Right forelimb (tissue), 1 donor: ENCODE measurements at regions not wholly inside any gene's neighbourhood (a gene's known extent, or its start where the extent isn't known, plus 50 kb on each side); places are given as distances from the start of the nearest gene placed in this dataset.
A peak's percentile ranks its signal among the peaks of the same experiment; 100 is the strongest.
"Not testable (repeated sequence)": the region's sequence is repeated elsewhere in the genome, so short reads cannot be mapped to it uniquely, and the experiment has no call there.

Experiments used
- DNase-seq: peaks from one replicate; pipeline ENCODE4 v3.0.0-alpha.2; 2018

DNA sequence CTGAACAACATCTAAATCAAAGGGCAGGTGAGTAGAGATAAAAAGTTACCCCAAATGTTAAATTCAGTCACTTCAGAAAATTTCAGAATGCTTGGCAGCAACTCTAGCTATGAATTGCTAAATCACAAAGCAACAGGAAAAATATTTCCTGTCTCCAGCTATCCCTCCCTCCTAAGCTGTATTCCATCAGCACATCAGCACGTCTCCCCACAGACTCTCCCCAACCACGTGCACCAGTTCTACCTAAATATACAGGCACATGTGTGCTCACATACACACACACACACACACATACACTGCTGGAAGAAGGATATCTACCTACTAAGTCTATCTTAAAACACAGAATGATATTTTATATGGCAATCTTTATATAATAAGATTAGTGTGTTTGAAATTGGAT lies 177.1 kb upstream of the ARHGEF26 start:
- DNase-seq: no peak

DNA sequence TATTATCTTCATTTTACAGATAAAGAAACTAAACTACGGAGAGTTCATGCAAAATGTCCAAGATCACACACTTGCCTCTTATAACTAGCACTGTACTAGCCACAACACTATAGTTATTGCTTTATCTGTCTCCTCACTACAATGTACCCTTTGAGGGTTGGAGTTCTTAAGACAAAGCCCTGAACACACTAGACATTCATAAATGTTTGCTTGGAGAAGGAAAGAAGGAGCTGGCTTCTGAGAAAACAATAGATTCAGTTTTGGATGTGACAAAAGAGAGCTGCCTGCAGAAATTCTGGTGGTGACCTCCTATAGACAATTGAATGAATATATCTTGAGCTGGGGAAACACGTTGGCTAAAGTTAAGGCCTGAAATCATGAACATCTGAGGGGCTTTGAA lies 169.9 kb upstream of the ARHGEF26 start:
- DNase-seq: no peak

DNA sequence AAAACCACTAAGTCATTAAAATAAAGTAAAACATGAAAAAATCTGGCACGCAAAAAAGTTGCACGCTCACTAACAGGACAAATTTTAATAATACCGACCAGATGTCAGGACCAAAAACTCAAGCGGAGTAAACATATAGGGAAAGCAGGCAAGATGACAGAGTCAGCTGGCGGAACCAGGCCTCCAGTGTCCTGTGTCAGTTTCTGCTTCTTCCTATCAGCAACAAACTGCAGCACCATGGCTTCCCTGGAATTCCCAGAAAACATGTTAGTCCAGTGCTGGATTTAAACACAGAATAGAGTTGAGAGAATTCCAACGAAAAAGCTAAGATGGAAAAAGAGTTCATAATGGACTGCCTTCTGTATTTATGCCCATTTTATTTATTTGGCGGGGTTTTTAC lies 169.1 kb upstream of the ARHGEF26 start:
- DNase-seq: no peak

DNA sequence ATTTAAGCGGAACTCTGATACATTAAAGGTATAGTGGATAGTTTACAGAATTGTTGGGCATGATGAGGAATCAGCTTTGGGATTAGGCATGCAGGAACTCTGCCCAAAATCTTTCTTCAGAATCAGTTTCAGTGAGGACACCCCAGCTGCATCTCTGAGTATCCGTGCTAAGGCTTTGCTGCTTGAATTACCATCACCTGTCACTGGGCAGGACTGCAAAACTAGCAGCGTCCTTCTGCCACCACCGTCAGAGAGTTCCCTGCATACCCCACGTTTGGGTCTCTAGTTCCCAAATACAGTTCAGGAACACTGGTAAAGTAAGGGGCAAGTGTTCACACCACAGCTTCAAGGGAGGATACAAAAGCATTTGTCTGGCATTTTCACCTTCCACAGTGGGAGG lies 164.6 kb upstream of the ARHGEF26 start:
- no peak for DNase-seq

DNA sequence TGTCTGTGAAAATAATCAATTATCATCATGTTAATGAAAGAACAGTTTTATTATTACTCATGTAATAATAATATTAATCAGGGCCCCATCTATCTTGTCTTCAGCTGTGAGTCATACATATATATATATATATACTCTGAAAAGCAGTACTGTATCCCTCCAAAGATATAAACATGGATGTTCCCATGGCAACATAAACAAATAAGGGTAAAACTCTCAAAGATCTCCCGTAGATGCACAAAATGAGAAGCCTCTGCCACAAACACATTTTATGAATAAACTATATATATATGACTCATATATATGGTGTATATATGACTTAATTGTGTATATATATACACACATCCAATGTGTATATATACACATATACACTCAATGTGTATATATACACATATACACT lies 163.8 kb upstream of the ARHGEF26 start:
- DNase-seq: no peak

DNA sequence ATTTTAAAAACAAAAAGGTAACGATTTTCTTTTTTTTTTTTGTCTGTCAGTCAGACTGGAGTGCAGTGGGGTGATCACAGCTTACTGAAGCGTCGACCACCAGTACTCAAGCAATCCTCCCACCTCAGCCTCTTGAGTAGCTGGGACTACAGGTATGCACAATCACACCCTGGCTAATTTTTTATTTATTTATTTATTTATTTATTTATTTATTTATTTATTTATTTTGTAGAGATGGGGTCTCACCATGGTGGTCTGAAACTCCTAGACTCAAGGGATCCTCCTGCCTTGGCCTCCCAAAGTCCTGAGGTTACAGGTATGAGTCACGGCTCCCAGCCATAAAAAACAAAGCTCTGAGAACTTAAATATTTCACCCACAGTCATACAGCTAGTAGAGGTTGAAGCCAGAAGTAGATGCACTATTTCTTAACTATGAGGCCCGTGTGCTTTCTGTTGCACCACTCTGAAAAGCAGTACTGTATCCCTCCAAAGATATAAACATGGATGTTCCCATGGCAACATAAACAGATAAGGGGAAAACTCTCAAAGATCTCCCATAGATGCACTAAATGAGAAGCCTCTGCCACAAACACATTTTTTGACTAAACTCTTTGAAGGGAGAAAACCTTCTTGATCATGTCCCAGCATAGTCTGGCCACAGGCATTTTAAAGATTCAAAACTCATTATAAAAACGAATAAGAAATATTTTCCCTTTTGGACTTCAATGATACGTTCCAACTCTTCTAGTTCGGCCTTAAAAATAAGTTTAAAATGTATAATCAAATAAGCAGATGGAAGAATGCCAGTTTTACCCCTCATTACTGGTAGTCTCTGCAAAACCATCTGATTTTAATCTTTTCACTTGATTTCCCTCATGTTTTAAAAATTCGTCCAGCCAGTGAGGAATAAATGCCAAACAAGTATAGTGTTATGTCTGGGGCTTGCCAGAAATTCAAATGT lies 162.3 kb upstream of the ARHGEF26 start:
- no peak for DNase-seq

DNA sequence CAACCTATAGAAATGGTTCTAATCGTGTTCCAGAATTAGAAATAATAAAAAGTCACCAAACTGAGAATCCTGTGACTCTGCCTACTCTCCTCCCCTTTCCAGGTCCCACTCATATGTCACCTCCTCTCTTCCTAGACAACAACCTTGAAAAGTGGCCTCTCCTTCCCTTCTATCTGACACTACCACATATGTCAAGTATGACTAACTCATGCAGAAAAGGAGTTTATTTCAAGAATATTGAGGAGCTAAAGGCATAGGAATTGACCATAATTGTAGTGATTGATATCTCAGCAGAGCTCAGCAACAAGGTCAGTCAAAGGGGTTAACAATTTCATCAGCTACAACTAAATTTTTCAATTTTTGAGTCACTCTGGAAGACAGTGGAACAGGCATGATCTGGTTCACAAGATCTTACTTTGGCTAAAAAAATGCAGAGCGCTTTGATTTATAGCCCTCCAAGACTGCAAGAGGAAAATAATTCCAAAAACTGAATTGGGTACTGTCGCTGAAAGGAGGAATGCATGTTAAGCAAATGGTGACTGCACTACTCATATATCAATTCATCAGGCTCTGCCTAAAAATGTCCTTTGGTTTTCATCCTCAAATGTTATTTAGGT lies 160.6 kb upstream of the ARHGEF26 start:
- DNase-seq: no peak

DNA sequence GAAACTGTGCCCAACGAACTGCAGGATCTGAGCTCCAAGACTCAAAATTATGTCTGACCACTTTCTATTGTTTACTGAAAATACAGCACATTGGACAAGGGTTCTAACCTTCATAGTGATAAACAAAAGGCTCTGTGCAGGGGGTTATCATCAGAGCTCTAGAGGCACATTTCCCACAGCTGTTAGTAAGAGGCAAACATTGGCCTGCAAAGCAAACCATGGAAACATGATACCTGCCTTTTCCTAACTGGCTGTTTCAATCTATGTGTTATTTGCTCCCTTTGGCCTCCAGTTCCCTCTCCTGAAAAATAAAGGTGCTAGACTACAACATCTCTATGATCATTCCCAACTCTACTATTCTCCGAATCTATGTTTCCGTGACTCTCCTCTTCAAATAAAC lies 159.7 kb upstream of the ARHGEF26 start:
- no peak for DNase-seq

DNA sequence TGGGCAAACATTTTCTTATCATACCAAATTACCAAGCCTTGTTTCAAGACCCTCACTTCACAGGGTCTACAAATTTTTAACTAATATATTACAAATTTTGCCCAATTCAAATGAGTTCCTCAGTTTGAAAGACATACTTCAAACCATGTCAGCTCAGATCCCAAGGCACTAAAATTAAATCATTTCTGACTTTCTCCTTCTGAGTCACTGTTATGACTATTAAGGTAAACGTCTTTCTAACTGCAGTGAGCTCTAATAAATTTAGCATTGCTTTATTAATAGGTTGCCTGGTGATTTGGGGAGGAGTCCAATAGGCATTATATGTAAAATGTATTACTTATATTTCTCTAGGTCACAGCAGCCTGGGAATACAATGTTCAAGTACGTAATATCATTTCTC lies 158.2 kb upstream of the ARHGEF26 start:
- no peak for DNase-seq

DNA sequence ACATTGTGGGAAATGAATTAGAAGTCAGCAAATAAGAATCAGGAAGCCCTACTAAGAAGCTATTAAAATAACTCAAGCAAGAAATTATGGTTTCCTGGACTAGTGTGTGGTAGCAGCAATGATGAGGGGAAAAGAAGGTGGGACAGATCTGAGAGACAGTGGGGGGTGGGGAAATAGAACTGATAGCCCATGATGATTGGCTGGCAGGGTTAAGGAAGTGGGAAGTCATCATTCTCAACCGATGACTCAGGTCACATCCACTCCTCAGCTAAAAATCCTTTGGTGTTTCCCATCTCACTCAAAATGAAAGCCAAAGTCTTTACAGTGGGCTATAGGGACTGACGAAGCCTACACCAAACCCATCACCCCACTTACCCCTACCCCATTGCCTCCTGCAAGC lies 153.9 kb upstream of the ARHGEF26 start:
- no peak for DNase-seq

DNA sequence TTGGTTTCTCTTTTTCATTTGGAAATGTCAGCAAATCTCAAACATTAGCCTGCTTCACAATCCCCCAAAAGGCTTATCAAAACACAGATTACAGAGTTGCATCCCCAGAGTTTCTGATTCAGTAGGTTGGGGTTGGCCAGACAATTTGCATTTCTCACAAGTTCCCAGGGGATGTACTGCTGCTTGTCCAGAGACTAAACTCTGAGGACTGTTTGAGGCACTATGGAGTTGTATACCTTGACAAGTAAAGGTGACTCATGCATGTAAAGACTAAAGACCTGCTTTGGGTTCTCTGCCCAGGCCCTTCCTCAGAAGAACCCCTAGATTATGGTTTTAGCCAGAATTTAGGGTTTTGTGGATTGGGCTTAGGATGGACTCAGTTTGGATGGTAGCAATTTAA lies 151.1 kb upstream of the ARHGEF26 start:
- DNase-seq: no peak

DNA sequence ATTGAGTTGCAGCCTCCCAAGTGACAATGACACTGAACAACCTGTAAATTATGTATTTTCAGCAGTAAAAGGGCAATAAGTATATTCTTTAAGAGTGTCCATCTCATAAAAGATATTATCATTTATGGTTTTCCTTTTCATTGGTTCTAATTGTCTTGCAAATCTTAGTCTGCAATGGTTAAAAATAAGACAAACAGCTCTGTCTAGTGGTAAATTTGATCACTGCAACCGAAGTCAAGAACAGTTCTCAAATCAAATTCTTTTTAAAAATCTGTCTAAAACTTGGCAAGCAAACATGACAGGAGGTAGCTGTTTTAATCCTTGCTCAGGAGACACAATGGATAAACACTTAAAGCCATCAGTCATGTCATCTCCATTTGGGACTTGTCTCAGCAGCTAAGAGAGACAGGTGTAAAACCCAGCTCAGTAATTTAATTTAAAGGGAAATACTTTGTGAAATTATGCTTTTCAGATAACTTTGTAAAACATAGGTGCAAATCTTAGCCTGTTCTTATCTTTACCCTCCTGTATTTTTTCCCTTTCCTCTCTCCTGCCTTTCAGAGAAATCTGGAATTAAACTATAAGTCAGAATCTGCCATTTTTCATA lies 150.3 kb upstream of the ARHGEF26 start:
- DNase-seq: no peak

DNA sequence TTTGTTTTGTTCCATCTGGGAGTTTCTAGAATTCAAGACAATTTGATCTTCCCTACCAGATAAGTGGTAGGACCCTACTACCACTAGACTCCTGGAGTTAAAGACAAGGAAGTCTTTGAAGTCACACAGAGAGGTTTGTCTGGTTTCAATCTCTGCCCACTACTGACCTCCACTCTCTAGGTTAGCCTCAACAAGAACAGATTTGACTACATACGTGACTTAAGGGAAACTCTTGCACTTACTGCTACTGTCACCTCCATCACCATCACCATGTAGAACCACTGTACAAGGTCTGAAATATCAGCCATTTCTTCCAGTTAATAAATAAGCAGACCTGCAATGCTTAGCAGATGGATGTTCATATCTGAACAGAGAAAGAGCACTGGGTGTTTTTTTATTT lies 148.3 kb upstream of the ARHGEF26 start:
- no peak for DNase-seq

DNA sequence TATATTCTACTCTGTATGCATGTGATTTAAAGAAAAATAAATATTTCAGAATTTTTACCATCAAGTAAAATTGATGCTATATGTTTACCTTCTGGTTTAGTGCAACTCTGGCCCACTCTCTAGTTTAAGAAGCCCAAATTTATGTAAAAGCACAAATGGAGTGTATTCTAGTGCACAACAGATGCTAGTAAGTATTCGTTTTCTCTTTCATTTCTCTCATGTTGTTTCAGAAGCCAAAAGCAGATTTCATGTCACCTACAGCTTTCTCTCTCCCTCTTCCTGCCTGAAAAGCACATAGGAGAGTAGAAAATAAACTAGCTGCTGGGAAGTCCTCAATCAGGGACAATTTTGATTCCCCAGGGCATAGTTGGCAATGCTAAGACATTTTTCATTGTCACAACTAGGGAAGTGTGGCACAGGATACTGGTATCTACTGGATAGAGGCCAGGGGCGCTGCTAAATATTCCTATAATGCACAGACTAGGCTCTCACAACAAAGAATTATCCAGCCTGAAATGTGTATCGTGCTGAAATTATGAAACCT lies 147.4 kb upstream of the ARHGEF26 start:
- DNase-seq: no peak

DNA sequence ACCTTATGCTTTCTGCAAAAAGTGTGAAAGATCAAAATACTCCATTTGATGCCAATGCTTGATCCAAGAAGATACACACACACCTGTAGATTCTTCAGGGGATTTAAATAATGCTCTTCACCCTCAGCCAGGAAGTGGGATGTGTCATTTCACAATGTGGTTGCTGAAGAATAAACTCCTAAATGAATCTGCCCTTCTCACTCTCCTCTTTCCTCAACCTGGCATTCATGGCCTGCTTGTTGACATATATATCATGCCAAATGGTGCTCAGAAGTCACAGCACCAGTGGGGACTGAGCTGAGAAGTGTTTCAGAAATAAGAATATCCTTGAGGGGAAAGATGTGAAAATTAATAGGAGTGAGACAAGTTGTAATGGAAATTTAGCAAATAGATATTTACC lies 146.6 kb upstream of the ARHGEF26 start:
- no peak for DNase-seq

DNA sequence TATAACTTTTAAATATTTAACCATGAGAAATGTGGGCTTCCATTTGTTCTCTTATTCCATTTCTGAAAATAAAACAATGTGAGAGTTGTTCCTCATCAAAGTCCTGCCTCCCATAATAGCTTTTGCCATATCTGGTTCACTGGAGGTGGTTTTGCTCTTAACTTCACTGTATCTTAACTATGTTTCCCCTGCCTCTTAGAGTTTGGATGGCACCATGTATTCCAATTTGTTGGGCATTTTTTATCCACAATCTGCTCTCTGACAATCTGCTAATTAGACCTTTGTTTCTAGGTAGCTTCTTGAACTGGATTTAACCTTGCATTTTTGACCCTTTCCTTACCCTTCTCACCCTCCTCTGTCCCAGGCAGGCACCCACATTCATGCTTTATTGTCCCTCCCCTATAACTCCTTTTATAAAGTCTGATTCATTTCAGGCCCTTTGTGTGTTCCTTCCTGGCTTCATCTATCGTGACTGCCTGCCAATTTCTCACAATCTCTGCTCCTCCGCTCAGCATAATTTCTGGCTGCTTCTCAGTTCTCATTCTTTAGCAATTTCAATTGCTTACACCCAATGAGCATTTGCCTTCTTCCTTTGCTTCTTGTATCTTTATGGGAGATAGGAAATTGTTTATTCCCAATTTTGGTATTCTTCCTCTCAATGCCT lies 144.2 kb upstream of the ARHGEF26 start:
- DNase-seq: peak; percentile 68

DNA sequence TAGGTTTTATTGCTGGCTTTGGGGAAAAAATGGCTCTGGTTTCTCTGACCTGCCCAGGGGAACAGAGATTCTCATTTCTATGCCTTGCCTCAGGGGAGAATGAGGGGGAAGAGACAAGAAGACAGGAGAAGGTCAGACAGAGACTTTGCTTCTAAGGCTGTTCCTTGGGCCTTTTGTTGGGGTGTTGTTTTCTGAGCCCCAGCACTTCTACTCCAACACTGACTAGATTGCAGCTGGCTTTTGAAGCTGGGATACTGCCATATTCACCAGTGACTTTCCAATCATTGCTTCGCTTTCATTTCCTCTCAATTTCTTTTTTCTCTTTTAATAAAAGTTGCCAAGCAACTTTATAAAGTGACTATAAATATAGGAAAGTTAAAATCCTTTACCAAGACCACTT lies 143.2 kb upstream of the ARHGEF26 start:
- DNase-seq: no peak

DNA sequence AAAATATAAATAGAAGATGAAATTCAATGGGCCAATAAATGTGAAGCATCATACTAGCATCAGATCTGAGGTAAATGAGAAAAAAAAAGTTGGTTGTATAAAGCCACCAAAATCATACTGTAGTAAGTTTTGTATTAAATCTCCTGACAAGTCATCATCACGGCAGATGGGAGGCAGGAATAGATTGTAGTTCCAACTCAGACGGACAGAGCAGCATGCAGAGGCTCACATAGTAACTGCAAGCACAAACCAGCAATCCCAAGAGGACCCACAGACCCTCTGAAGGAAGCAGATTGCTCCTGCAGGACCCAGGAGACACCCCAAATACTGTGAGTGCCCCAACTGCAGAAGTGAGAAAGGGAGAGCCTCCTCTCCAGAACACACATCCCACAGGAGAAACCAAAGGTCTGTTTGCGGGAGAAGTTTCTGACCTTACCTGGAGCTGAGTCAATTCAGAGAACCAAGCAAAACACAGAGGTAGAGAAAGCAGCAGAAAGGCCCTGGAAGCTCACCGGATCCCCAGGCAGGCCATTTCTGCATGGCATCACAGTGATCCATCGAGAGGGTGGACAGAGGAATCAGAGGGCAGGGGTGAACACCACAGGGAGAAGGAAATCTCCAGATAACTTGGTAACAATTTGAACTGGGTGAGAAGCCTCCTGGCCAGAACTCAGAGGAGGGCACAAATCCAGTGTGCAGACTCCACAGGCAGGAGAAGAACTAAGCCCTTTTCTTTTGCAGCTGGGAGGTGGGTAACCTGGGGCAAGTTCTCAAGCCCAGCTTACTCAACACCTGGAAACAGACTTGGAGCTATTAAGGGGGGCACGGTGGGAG lies 141.6 kb upstream of the ARHGEF26 start:
- DNase-seq: no peak

DNA sequence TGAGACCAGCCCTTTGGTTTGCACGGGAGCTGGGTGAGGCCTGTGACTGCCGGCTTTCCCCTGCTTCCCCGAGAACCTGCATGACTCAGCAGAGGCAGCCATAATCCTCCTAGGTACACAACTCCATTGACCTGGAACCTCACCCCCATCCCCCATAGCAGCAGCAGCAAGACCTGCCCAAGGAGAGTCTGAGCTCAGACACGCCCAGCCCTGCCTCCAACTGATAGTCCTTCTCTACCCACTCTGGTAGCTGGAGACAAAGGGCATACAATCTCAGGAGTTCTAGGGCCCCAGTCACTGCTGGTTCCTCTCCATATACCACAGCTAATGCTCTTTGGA lies 141.0 kb upstream of the ARHGEF26 start:
- DNase-seq: no peak

DNA sequence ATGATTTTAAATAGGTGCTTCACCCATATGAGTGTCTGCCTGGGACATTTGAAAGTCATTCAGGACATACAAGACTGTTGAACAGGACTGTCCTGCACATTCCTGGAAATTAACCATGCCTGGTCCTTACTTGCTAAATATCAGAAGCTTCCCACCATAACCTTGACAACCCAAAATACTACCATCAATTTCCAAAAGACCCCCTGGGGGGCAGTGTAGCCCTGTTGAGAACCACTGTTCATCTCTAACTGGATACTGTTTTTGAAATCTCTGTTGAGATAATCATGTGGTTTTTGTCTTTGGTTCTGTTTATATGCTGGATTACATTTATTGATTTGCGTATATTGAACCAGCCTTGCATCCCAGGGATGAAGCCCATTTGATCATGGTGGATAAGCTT lies 123.8 kb upstream of the ARHGEF26 start:
- not testable (repeated sequence) for DNase-seq

DNA sequence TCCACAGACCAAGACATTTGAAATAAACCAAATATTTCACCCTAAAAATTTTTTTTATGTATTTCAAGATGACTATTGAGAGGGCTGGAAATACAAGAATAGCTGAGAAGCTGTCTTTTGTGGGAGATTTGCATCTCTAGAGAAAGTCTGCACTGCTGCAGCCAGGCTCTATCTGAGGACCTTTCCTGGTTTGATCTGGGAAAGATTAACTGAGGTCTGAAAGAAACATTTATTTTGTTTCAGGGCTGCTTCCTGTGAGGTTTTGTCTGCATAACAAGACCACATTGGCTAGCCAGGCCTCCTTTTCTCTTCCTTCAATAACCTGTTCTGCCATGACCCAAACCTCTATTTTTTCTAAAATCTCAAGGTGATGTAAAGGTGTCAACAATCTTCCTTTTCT lies 117.5 kb upstream of the ARHGEF26 start:
- no peak for DNase-seq

DNA sequence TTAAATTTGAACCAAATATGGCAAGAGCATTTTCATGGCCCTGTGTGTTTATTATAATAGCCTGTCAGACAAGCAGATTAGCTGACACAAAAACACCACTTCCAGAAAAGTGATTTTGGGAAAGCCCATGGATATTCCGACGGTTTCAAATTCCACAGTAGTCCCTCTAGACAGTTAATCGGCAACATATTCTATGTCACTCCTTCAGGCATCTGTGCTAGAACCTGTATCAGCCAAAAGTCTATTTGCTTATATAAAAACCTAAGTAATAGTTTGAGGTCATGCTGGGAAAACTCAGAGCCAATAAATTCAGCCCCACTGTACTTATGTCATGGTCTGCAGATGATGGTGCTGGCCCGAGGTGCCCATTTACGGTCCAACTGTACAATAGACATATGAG lies 110.2 kb upstream of the ARHGEF26 start:
- no peak for DNase-seq
